SKM-1 treated with dmso at 0.1 percent for 144 hours (cell line): ENCODE measurements at regions not wholly inside any gene's neighbourhood (a gene's known extent, or its start where the extent isn't known, plus 50 kb on each side); places are given as distances from the start of the nearest gene placed in this dataset.
A peak's percentile ranks its signal among the peaks of the same experiment; 100 is the strongest.

Experiments used
- DNase-seq: peaks from one replicate; lab custom pipeline; 2025; ENCODE audit not compliant: unreplicated experiment; lab: John Stamatoyannopoulos, UW

GRCh38 chr6:91171754-91172462, 585.0 kb upstream of the MAP3K7 start:
- no peak for DNase-seq

DNA sequence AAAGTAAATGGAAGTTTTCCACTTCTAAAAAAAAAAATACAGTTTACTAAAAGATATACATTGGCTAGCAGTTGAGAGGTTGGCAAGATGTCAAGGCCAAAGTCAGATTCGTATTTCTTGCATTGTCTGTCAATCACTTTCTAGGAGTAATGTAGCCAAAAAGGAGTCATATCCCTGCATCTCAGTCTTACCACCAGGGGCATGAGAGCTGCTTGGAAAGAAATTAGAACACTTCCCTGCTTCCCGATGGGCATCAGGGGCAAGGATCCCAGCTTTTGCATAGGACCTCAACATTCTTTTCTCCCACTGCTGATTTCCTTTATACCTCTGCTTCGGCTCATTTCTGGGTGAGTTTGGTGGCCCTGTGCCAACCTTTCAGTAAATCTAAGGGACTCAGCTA, 581.0 kb upstream of the MAP3K7 start:
- DNase-seq = no peak

DNA sequence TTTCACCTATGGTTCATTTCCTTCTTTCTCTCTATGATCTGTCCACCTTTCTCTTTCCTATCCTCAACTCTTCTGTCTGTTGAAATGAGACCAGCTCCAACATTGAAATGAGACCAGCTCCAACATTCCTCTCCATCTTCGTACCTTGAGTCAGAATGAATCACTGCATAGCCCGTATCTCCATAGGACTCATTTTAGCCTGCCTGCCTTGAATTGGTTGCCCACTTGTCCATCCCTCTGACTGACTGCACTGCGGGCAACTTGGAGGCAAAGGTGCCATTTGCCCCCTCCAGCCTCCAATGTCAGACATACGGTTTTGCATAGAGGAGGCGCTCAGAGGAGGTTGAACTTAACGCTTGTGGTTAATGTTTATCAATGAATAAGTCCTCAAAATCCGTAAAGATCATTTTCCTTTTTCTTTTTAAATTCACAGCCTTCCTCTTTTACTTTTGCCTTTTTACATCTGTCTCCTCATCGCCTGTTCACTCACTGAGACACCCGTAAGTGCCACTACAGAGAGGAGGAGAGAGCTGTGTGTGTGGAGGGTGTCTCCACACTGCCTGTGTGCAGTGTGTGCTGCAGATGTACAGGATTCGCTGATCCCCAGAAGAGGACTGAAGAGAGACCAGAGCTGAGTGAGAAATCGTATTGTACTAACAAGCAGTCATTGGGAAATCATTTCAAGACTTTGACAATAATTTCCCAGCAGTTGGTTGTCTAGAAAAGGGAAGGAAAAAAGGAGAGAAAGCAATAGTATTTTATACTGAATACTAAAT, 579.6 kb upstream of the MAP3K7 start:
- no peak for DNase-seq

DNA sequence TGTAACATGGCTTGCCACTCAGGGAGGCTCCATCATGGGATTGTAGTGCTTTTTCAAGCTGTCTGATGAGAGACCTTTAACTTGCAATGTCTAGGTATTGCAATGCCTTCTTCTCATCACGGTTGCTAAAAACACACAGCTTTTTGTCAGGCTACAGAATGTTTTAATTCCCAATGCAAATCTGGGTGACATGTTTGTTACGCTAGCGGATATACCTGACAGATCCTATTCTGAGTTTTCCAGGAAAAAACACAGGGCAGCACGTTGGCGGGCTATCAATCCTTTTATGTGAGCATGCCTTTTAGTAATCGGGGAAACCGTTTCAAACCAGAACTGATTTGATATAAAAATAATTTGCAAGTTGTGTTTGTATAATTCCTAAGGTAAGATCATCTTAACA, 577.2 kb upstream of the MAP3K7 start:
- no peak for DNase-seq

DNA sequence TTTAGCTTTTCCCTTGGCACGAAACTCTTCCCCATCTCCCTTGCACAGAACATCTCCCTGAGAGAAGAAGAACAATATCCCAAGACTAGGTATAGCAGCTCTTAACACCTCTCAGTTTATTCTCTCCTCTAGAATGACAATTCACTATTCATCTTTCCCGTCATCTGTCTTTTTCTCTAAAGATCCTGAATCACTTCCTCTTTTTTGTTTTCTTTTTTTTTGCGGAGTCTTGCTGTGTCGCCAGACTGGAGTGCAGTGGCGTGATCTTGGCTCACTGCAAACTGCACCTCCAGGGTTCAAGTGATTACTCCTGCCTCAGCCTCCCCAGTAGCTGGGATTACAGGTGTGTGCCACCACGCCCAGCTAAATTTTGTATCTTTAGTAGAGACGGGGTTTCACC, 574.4 kb upstream of the MAP3K7 start:
- DNase-seq = no peak

- no peak for DNase-seq
These were observed 568.4 kb upstream of the MAP3K7 start for GRCh38 chr6:91155129-91155785.

DNA sequence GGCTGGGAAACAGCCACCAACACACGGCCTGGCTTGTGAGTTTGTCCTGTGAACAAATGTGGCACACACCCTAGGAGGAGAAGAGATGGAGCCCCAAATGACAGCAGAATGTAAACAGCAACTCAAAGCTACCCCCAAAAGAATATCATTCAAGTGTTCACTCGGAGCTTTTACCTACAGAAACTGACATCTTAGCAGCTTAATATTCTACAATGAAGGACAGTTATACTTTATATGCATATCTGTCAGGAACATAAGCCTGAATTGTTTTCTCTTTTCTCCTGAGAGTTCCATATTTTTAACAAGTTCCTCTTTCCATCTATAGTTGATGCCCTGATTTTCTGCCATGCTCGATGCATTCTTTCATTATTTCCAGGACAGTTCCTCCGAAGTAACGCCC, 566.0 kb upstream of the MAP3K7 start:
- no peak for DNase-seq

DNA sequence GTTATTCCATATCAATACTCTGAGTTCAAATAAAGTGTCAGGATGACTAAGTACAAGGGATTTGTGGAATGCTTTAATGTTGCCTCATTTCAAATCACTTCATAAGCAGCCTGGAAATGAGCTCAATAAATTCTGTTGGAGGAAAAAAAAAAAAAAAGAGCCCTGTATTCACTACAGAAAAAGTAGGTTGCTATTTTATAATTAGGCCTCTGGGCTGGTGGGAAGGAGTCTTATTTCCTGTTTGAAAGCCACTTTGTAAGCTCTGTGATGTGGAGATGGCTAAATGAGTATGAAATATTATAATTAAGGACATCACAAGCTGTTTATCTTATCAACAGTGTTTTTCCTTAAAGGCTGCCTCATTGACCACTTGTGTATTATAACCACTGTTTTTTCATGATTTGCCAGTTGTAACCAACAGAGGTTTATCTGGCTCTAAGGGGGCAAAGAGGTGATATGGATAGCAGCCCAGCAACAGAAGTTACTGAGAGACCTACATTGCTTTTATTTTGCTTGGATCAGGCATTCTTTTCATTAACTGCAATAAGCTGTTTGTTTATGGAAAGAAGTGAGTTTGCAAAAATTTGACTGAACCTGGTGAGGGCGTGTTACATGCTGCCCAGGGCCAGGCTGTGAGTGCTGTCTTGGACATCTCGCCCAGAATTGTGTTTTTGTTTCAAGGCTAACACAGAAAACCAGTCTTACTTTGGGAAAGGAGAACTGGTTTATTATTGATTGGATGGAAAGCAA, 563.3 kb upstream of the MAP3K7 start:
- no peak for DNase-seq

DNA sequence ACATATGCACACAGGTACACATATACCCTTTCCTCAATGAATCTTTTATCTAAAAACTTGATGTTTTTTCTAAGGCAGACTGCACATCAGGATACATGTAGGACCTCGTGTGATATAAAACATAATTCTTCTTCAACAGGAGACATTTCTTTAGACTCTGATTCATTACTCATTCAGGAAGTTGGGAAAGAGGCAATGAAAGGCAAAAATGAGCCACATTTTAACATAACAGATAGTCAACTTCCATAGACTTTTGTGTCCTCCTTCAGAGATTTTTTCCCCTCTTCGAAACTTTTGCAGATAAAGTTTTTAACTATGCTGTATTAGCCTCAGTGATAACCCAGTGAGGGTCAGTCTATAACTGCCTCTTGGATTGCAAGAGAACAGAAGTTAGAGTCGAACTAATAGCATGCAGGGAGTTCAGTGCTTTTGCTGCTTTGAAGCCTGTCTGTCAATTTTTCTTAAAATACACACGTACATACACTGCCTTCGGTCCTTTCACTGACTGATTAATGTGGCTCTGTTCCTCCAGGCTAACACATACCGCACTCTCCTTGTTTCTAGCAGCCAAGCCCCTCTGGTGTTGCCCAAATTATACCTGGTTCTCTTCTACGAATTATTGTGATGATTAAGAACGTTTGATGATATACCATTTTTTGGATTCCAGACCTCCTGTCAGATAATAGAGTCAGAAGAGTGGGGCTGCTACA, 562.5 kb upstream of the MAP3K7 start:
- no peak for DNase-seq

GRCh38 chr6:91144126-91144525, 557.3 kb upstream of the MAP3K7 start:
- DNase-seq = no peak

DNA sequence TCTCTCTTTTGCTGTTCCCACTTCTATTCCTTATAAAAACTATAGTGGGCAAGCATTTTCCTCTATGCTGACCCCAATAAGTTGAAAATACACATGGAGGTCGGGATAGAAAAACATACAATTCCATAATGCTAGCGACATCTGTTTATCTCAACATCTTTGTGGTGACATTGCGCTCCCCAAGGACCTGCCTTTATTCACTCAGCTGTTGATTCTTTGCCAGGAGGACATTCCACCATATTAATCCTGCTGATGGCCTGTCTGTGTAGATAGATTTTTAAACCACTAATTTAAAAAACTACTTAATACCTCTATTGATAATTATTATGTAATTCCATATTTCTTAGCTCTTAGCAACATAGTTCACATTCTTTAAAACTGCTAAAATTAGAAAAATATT, 555.3 kb upstream of the MAP3K7 start:
- no peak for DNase-seq

DNA sequence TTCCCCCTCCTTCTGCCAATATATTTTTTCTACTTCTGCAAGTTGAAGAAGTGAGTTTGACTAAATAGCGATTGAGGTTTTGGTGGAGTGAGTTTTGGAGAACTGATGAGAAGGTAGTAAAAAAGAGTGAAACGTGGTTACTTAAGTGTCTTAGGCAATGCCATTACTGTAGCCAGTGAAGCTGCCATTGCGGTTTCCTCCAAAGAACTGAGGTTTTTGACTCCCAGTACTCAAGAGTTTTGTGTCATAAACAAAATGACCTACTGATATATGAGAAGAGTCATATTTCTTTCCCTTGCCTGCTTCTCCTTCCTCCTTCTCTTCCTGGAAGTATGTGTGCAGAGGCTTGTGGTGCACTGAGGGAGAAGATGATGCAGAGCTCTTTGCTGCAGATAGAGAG, 554.5 kb upstream of the MAP3K7 start:
- peak; percentile 99 for DNase-seq

DNA sequence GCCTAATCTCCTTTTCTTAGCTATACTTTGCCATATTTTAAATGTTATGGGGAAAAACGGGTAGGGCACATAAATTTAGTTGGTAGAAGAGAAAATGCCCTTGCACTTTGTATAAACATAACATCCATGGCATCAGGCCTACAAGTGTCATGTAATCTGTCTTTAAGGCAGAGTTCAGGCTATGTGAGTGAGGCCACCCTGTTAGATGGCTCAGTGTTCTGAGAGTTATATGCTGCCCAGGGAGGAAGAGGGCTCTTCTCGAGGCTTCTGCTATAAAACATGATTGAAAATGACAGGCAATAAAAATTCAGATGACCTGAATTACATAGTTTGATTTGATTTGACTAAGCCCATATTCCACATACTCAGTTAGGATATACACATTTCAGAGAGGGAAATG, 553.6 kb upstream of the MAP3K7 start:
- no peak for DNase-seq

- no peak for DNase-seq
These were observed 550.4 kb upstream of the MAP3K7 start for GRCh38 chr6:91137286-91137685.

- no peak for DNase-seq
These were observed 548.7 kb upstream of the MAP3K7 start for GRCh38 chr6:91135406-91136103.

DNA sequence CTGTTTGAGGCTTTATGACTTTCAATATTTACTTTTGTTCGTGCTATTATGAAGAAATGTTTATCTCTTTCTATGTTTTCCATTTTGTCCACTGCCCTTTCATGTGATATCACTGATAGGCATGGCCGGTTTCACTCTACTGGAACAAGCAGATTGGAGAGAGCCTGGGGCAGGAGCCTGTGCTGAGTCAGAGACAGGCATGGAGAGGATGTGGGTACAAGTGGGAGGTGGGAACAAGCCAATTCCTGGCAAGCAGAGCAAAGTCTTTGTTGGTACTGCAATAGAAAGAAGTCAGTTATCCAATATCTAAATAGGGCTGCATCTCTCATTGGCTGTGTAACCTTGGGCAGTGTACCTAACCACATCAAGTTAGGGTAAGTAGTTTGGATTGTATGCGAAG, 545.6 kb upstream of the MAP3K7 start:
- DNase-seq = no peak

- no peak for DNase-seq
These were observed 543.3 kb upstream of the MAP3K7 start for GRCh38 chr6:91130126-91130525.

- no peak for DNase-seq
These were observed 540.9 kb upstream of the MAP3K7 start for GRCh38 chr6:91127752-91128151.

GRCh38 chr6:91126876-91127275, 540.0 kb upstream of the MAP3K7 start:
- no peak for DNase-seq

- DNase-seq = no peak
These were observed 530.7 kb upstream of the MAP3K7 start for GRCh38 chr6:91117550-91117949.
